Neural cell (in vitro differentiated cells): ENCODE measurements at regions not wholly inside any gene's neighbourhood (a gene's known extent, or its start where the extent isn't known, plus 50 kb on each side); places are given as distances from the start of the nearest gene placed in this dataset.

Experiments used
- H2AFZ ChIP-seq: fragments of 200-600, 300-800 bp; sonication (generic), shearing (Covaris generic); 2 replicates; pipeline ENCODE4 v1.6.0; 2014; ENCODE audit warnings: low read depth, mild to moderate bottlenecking, antibody characterized with exemption, low read length, moderate library complexity
- H3F3A ChIP-seq: fragments of 200-600 bp; shearing (Covaris generic); 2 replicates; pipeline ENCODE4 v1.6.1; 2016; ENCODE audit warnings: mild to moderate bottlenecking, moderate library complexity, mixed read lengths, antibody characterized with exemption, low read length; ENCODE audit not compliant: insufficient read depth, poor library complexity, severe bottlenecking
- H3K27ac ChIP-seq: fragments of 200-600, 300-800 bp; sonication (generic), shearing (Covaris generic); 2 replicates; pipeline ENCODE4 v1.5.1; 2014; ENCODE audit warnings: mild to moderate bottlenecking, low read length, moderate library complexity
- H3K27me3 ChIP-seq: fragments of 300-800, 200-600 bp; sonication (generic), shearing (Covaris generic); 2 replicates; pipeline ENCODE4 v1.6.0; 2014; ENCODE audit warnings: mild to moderate bottlenecking, low read depth, low read length, moderate library complexity; ENCODE audit not compliant: insufficient read depth
- H3K36me3 ChIP-seq: fragments of 300-800, 200-600 bp; sonication (generic), shearing (Covaris generic); 2 replicates; pipeline ENCODE4 v1.5.1; 2014; ENCODE audit warnings: mild to moderate bottlenecking, antibody characterized with exemption, low read length, moderate library complexity; ENCODE audit not compliant: insufficient read depth
- H3K4me2 ChIP-seq: fragments of 300-800, 200-600 bp; sonication (generic), shearing (Covaris generic); 2 replicates; pipeline ENCODE4 v1.6.0; 2014; ENCODE audit warnings: mild to moderate bottlenecking, low read length
- H3K4me3 ChIP-seq: fragments of 300-800, 200-600 bp; sonication (generic), shearing (Covaris generic); 2 replicates; pipeline ENCODE4 v1.5.1; 2014; ENCODE audit warnings: mild to moderate bottlenecking, low read length, moderate library complexity
- H3K79me2 ChIP-seq: fragments of 200-600 bp; shearing (Covaris generic); replicated peaks from 2 replicates; pipeline ENCODE4 v1.6.0; 2014; ENCODE audit warnings: mild to moderate bottlenecking, low read length, moderate library complexity; ENCODE audit not compliant: insufficient read depth
- H3K9ac ChIP-seq: fragments of 300-800, 200-600 bp; sonication (generic), shearing (Covaris generic); 2 replicates; pipeline ENCODE4 v1.6.1; 2016; ENCODE audit warnings: mild to moderate bottlenecking, low read length, mixed read lengths
- H3K9me2 ChIP-seq: fragments of 200-600 bp; shearing (Covaris generic); 2 replicates; pipeline ENCODE4 v1.6.1; 2016; ENCODE audit warnings: mild to moderate bottlenecking, low read length, mixed read lengths; ENCODE audit not compliant: insufficient read depth
- H3K9me3 ChIP-seq: fragments of 200-600, 300-800 bp; sonication (generic), shearing (Covaris generic); 2 replicates; pipeline ENCODE4 v1.6.1; 2016; ENCODE audit warnings: mild to moderate bottlenecking, mixed run types, low read length, moderate library complexity, mixed read lengths
- H4K20me1 ChIP-seq: fragments of 200-600 bp; shearing (Covaris generic); 2 replicates; pipeline ENCODE4 v1.6.1; 2016; ENCODE audit warnings: mild to moderate bottlenecking, mixed run types; ENCODE audit not compliant: insufficient read depth
- EP300 ChIP-seq: fragments of 450-650 bp; conservative IDR thresholded peaks from 2 replicates; pipeline ENCODE4 v1.6.1; 2014; ENCODE audit warnings: antibody characterized with exemption, mild to moderate bottlenecking, moderate library complexity; ENCODE audit not compliant: poor library complexity, severe bottlenecking
- EZH2 ChIP-seq: fragments of 200-600, 300-800 bp; shearing (Covaris generic), sonication (generic); IDR thresholded peaks from 2 replicates; pipeline ENCODE4 v1.6.1; 2014; ENCODE audit warnings: antibody characterized with exemption, low read length, borderline replicate concordance, mild to moderate bottlenecking; ENCODE audit not compliant: insufficient read depth, poor library complexity, severe bottlenecking
- MXI1 ChIP-seq: fragments of 450-650 bp; conservative IDR thresholded peaks from 2 replicates; pipeline ENCODE4 v1.6.1; 2014; ENCODE audit warnings: antibody characterized with exemption, mild to moderate bottlenecking; ENCODE audit not compliant: poor library complexity, severe bottlenecking
- POLR2AphosphoS5 ChIP-seq: IDR thresholded peaks from 2 replicates; pipeline ENCODE4 v1.6.1; 2012
- RAD21 ChIP-seq: fragments of 450-650 bp; conservative IDR thresholded peaks from 2 replicates; pipeline ENCODE4 v1.6.1; 2014; ENCODE audit warnings: antibody characterized with exemption, mild to moderate bottlenecking, moderate library complexity
- SMC3 ChIP-seq: fragments of 450-650 bp; conservative IDR thresholded peaks from 2 replicates; pipeline ENCODE4 v1.6.1; 2014; ENCODE audit warnings: antibody characterized with exemption, mild to moderate bottlenecking, moderate library complexity; ENCODE audit not compliant: poor library complexity
- TAF1 ChIP-seq: IDR thresholded peaks from 2 replicates; pipeline ENCODE4 v1.6.1; 2012; ENCODE audit warnings: low read depth
- TF ChIP-seq, protein P1 (sequence below): IDR thresholded peaks from 2 replicates; pipeline ENCODE4 v1.6.1; 2012; ENCODE audit warnings: borderline replicate concordance
- TF ChIP-seq, protein P2 (sequence below): fragments of 450-650 bp; IDR thresholded peaks from 2 replicates; pipeline ENCODE4 v1.5.1; 2014; ENCODE audit warnings: antibody characterized with exemption, mild to moderate bottlenecking, moderate library complexity; ENCODE audit not compliant: poor library complexity, severe bottlenecking

DNA sequence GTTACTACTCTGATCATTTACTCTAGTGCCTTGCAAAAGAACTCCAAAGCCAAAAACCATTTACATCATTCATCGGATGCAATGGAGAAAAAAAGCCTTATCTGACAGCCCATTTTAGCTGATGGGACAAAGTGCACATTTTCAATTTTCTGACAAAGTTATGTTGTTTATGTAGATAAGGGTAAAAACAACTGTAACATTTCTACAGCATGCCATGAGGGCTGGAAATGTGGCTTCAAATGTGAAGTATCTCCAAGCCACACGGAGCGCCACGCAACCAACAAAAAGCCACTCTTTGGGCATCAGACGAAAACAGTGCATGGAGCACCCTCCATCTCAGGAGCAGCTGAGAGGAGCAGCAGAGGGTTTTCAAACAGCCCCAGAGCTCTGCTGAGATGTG lies 364.6 kb upstream of the ZNF507 start:
- H3K9me2 ChIP-seq: no peaks in the 10 kb centered on the region
- H3K27me3 ChIP-seq: no peaks in the 10 kb centered on the region
- TF ChIP-seq, protein P1, sequence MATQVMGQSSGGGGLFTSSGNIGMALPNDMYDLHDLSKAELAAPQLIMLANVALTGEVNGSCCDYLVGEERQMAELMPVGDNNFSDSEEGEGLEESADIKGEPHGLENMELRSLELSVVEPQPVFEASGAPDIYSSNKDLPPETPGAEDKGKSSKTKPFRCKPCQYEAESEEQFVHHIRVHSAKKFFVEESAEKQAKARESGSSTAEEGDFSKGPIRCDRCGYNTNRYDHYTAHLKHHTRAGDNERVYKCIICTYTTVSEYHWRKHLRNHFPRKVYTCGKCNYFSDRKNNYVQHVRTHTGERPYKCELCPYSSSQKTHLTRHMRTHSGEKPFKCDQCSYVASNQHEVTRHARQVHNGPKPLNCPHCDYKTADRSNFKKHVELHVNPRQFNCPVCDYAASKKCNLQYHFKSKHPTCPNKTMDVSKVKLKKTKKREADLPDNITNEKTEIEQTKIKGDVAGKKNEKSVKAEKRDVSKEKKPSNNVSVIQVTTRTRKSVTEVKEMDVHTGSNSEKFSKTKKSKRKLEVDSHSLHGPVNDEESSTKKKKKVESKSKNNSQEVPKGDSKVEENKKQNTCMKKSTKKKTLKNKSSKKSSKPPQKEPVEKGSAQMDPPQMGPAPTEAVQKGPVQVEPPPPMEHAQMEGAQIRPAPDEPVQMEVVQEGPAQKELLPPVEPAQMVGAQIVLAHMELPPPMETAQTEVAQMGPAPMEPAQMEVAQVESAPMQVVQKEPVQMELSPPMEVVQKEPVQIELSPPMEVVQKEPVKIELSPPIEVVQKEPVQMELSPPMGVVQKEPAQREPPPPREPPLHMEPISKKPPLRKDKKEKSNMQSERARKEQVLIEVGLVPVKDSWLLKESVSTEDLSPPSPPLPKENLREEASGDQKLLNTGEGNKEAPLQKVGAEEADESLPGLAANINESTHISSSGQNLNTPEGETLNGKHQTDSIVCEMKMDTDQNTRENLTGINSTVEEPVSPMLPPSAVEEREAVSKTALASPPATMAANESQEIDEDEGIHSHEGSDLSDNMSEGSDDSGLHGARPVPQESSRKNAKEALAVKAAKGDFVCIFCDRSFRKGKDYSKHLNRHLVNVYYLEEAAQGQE: no peak
- no peak for TF ChIP-seq MXI1
- no peak for TF ChIP-seq EP300
- TF ChIP-seq EZH2: no peak
- no peak for TF ChIP-seq TAF1
- TF ChIP-seq RAD21: no peak
- no peak for TF ChIP-seq POLR2AphosphoS5
- TF ChIP-seq, protein P2, sequence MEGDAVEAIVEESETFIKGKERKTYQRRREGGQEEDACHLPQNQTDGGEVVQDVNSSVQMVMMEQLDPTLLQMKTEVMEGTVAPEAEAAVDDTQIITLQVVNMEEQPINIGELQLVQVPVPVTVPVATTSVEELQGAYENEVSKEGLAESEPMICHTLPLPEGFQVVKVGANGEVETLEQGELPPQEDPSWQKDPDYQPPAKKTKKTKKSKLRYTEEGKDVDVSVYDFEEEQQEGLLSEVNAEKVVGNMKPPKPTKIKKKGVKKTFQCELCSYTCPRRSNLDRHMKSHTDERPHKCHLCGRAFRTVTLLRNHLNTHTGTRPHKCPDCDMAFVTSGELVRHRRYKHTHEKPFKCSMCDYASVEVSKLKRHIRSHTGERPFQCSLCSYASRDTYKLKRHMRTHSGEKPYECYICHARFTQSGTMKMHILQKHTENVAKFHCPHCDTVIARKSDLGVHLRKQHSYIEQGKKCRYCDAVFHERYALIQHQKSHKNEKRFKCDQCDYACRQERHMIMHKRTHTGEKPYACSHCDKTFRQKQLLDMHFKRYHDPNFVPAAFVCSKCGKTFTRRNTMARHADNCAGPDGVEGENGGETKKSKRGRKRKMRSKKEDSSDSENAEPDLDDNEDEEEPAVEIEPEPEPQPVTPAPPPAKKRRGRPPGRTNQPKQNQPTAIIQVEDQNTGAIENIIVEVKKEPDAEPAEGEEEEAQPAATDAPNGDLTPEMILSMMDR: no peak
- no peak for TF ChIP-seq SMC3
- no peak overlapping the region for H2AFZ ChIP-seq
- no peak overlapping the region for H3K4me2 ChIP-seq
- no peaks in the 10 kb centered on the region for H3K9me3 ChIP-seq
- no peaks in the 10 kb centered on the region for H4K20me1 ChIP-seq
- H3K4me3 ChIP-seq: no peak overlapping the region
- H3K79me2 ChIP-seq: no peaks in the 10 kb centered on the region
- no peaks in the 10 kb centered on the region for H3F3A ChIP-seq
- no peaks in the 10 kb centered on the region for H3K36me3 ChIP-seq
- H3K9ac ChIP-seq: no peak overlapping the region
- H3K27ac ChIP-seq: no peak overlapping the region

DNA sequence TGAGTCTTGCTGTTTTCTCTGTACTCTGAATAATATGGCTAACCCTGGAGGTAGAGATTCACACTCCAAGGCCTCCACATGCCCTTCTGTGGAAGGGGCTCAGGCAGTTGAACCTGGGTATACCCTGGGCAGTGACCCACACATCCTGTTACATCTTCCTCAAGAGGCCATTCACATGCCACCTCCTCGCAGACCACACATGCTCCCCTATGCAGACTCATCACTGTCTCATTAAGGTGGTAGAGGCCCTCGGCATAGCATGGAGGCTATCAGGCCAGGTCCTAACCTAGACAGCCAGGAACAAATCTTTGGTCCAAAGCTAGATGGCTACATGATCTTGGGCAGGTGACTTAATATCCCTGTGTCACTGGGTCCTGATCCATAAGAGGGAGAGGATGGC lies 363.9 kb upstream of the ZNF507 start:
- Histone ChIP-seq H3K9me2 (no peaks in the 10 kb centered on the region), H3K36me3 (no peaks in the 10 kb centered on the region), H3K27ac (no peak overlapping the region), H3K4me2 (no peak overlapping the region), H3F3A (no peaks in the 10 kb centered on the region), H3K9ac (no peak overlapping the region), H3K79me2 (no peaks in the 10 kb centered on the region), H4K20me1 (no peaks in the 10 kb centered on the region), H2AFZ (no peak overlapping the region), H3K9me3 (no peaks in the 10 kb centered on the region), H3K27me3 (no peaks in the 10 kb centered on the region), H3K4me3 (no peak overlapping the region)
- TF ChIP-seq SMC3 (no peak), EZH2 (no peak), RAD21 (no peak), EP300 (no peak), TAF1 (no peak), POLR2AphosphoS5 (no peak), MXI1 (no peak)
- TF ChIP-seq, protein P2: no peak
- TF ChIP-seq, protein P1: no peak
